Liver (tissue), 8 donors: ENCODE measurements at regions not wholly inside any gene's neighbourhood (a gene's known extent, or its start where the extent isn't known, plus 50 kb on each side); places are given as distances from the start of the nearest gene placed in this dataset.

Source experiments
- DNase-seq: peaks from one replicate; pipeline ENCODE4 v3.0.0-alpha.2; 2017; ENCODE audit warnings: low spot score
- H3K27ac ChIP-seq, 2 donors: one replicate each; pipeline ENCODE4 v1.7.0; 2013; ENCODE audit warnings: inconsistent platforms in 2 of 2, low read length in 2 of 2, control low read depth in 1 of 2, low read depth in 1 of 2, mild to moderate bottlenecking in 1 of 2
- H3K27me3 ChIP-seq, 4 donors: one replicate each; pipeline versions ENCODE4 v1.6.1 to v1.7.0; 2013; ENCODE audit warnings: low read length in 3 of 4, inconsistent platforms in 1 of 4, mild to moderate bottlenecking in 1 of 4, moderate library complexity in 1 of 4; ENCODE audit not compliant: control insufficient read depth in 4 of 4, insufficient read depth in 4 of 4
- H3K36me3 ChIP-seq, 4 donors: one replicate each; pipeline versions ENCODE4 v1.6.1 to v1.7.0; 2013; ENCODE audit warnings: low read length in 3 of 4, mild to moderate bottlenecking in 3 of 4, low read depth in 1 of 4, moderate library complexity in 1 of 4; ENCODE audit not compliant: control insufficient read depth in 4 of 4, insufficient read depth in 3 of 4
- H3K4me1 ChIP-seq, 4 donors: one replicate each; pipeline versions ENCODE4 v1.6.1 to v1.7.0; 2013; ENCODE audit warnings: low read length in 3 of 4, mild to moderate bottlenecking in 3 of 4, moderate library complexity in 1 of 4; ENCODE audit not compliant: control insufficient read depth in 4 of 4, insufficient read depth in 4 of 4
- H3K4me3 ChIP-seq, 3 donors: one replicate each; pipeline versions ENCODE4 v1.6.1 to v1.7.0; 2013; ENCODE audit warnings: low read length in 3 of 3, control low read depth in 1 of 3, low read depth in 1 of 3, mild to moderate bottlenecking in 1 of 3
- H3K9ac ChIP-seq, 2 donors: one replicate each; pipeline ENCODE4 v1.7.0; 2013; ENCODE audit warnings: low read length in 2 of 2, mild to moderate bottlenecking in 2 of 2, moderate library complexity in 2 of 2, control low read depth in 1 of 2, low read depth in 1 of 2
- H3K9me3 ChIP-seq, 4 donors: one replicate each; pipeline versions ENCODE4 v1.6.1 to v1.7.0; 2013; ENCODE audit warnings: low read length in 3 of 4; ENCODE audit not compliant: control insufficient read depth in 4 of 4
- ATF3 ChIP-seq: IDR thresholded peaks from 2 replicates; pipeline ENCODE4 v1.6.1; 2016; ENCODE audit warnings: antibody characterized with exemption
- CTCF ChIP-seq: fragments of 150-350 bp; IDR thresholded peaks from 2 replicates; pipeline ENCODE4 v1.5.1; 2017; ENCODE audit warnings: improper control_type of control experiment, low read depth, low read length; ENCODE audit not compliant: missing input control
- EGR1 ChIP-seq, 2 donors: IDR thresholded peaks; 2 replicates each; pipeline ENCODE4 v1.6.1; 2016 to 2018; ENCODE audit warnings: antibody characterized with exemption in 2 of 2, low read depth in 2 of 2
- FOXA1 ChIP-seq: IDR thresholded peaks from 2 replicates; pipeline ENCODE4 v1.6.1; 2016; ENCODE audit warnings: antibody characterized with exemption
- FOXA2 ChIP-seq: IDR thresholded peaks from 2 replicates; pipeline ENCODE4 v1.6.1; 2016; ENCODE audit warnings: antibody characterized with exemption
- GABPA ChIP-seq, 2 donors: IDR thresholded peaks in 1 of 2; conservative IDR thresholded peaks in 1 of 2; 2 replicates each; pipeline ENCODE4 v1.6.1; 2016; ENCODE audit warnings: antibody characterized with exemption in 2 of 2, mild to moderate bottlenecking in 1 of 2, moderate library complexity in 1 of 2
- HNF4G ChIP-seq: IDR thresholded peaks from 2 replicates; pipeline ENCODE4 v1.6.1; 2016; ENCODE audit warnings: antibody characterized with exemption
- JUND ChIP-seq, 2 donors: IDR thresholded peaks; 2 replicates each; pipeline ENCODE4 v1.6.1; 2016; ENCODE audit warnings: antibody characterized with exemption in 2 of 2
- MAX ChIP-seq: IDR thresholded peaks from 2 replicates; pipeline ENCODE4 v1.6.1; 2016; ENCODE audit warnings: antibody characterized with exemption
- NR2F2 ChIP-seq: IDR thresholded peaks from 2 replicates; pipeline ENCODE4 v1.6.1; 2016; ENCODE audit warnings: antibody characterized with exemption
- RAD21 ChIP-seq, 2 donors: IDR thresholded peaks; 2 replicates each; pipeline ENCODE4 v1.6.1; 2016; ENCODE audit warnings: antibody characterized with exemption in 2 of 2, mild to moderate bottlenecking in 2 of 2
- REST ChIP-seq: IDR thresholded peaks from 2 replicates; pipeline ENCODE4 v1.6.1; 2016; ENCODE audit warnings: antibody characterized with exemption, mild to moderate bottlenecking
- RXRA ChIP-seq, 2 donors: IDR thresholded peaks; 2 replicates each; pipeline ENCODE4 v1.6.1; 2017 to 2018; ENCODE audit warnings: antibody characterized with exemption in 2 of 2, mild to moderate bottlenecking in 1 of 2
- SP1 ChIP-seq: IDR thresholded peaks from 2 replicates; pipeline ENCODE4 v1.6.1; 2018; ENCODE audit warnings: antibody characterized with exemption, mild to moderate bottlenecking
- TAF1 ChIP-seq: conservative IDR thresholded peaks from 2 replicates; pipeline ENCODE4 v1.6.1; 2016; ENCODE audit warnings: antibody characterized with exemption, mild to moderate bottlenecking
- YY1 ChIP-seq: IDR thresholded peaks from 2 replicates; pipeline ENCODE4 v1.6.1; 2016; ENCODE audit warnings: antibody characterized with exemption, mild to moderate bottlenecking
- ZBTB33 ChIP-seq: IDR thresholded peaks from 2 replicates; pipeline ENCODE4 v1.6.1; 2016; ENCODE audit warnings: antibody characterized with exemption
- WGBS: extraction: QIAGEN DNeasy Blood & Tissue Kit; methylation state at CpG from one replicate; pipeline ENCODE4 v1.1.7; 2013; 5-methylcytosine and 5-hydroxymethylcytosine counted together
- donor health status: healthy.
- donor health status: healthy.
- donor health status: healthy.
- donor health status: healthy.
- donor health status: healthy.

- no peak for DNase-seq
- H3K4me1 ChIP-seq, result no peaks in the 10 kb centered on the region
- H3K9ac ChIP-seq, result no peak overlapping the region
- no peak overlapping the region for H3K27ac ChIP-seq
- TF ChIP-seq REST (no peak), CTCF (no peak), NR2F2 (no peak), YY1 (no peak), TAF1 (no peak), EGR1 (IDR thresholded peaks at IDR 0.05; ENCODE audit: low read depth in 2 of 2) (no peak), JUND (IDR thresholded peaks at IDR 0.05) (no peak), HNF4G (no peak), FOXA1 (no peak)
- H3K36me3 ChIP-seq, result no peaks in the 10 kb centered on the region
- no peak overlapping the region for H3K4me3 ChIP-seq
- peaks cover 0 to 3% (median 0%) of the 10 kb centered on the region in 4 donors for H3K27me3 ChIP-seq
- peaks cover 0 to 4% (median 0%) of the 10 kb centered on the region in 4 donors for H3K9me3 ChIP-seq
Measured at GRCh38 chr5:17694371-17694770, 60.1 kb downstream of the TAF11L14 start.

- no peak overlapping the region for H3K27ac ChIP-seq
- peaks cover 0 to 3% (median 0%) of the 10 kb centered on the region in 4 donors for H3K27me3 ChIP-seq
- no peak overlapping the region for H3K4me3 ChIP-seq
- 72% methylated on average over 2 of the region's 2 CpGs for WGBS
- no peaks in the 10 kb centered on the region for H3K4me1 ChIP-seq
- TF ChIP-seq EGR1 (IDR thresholded peaks at IDR 0.05; ENCODE audit: low read depth in 2 of 2), result no peak
- no peak for TF ChIP-seq YY1
- TF ChIP-seq TAF1, result no peak
- no peak for TF ChIP-seq FOXA1
- TF ChIP-seq NR2F2, result no peak
- TF ChIP-seq RXRA (IDR thresholded peaks at IDR 0.05), result no peak
- TF ChIP-seq GABPA (IDR thresholded peaks at IDR 0.05 in 1 of 2, conservative IDR thresholded peaks at IDR 0.05 in 1 of 2), result no peak
- TF ChIP-seq JUND (IDR thresholded peaks at IDR 0.05), result no peak
- no peak for TF ChIP-seq SP1
- TF ChIP-seq ZBTB33, result no peak
- no peak for TF ChIP-seq FOXA2
- no peak for TF ChIP-seq CTCF
- TF ChIP-seq MAX, result no peak
- TF ChIP-seq REST, result no peak
- no peak for TF ChIP-seq ATF3
- TF ChIP-seq RAD21 (IDR thresholded peaks at IDR 0.05), result no peak
- no peak overlapping the region for H3K9ac ChIP-seq
- no peaks in the 10 kb centered on the region for H3K36me3 ChIP-seq
- no peak for DNase-seq
- H3K9me3 ChIP-seq, result peaks cover 0 to 4% (median 0%) of the 10 kb centered on the region in 4 donors
Measured at GRCh38 chr5:17694914-17695313, 60.7 kb downstream of the TAF11L14 start.
